ENCODE measurements at regions not wholly inside any gene's neighbourhood (a gene's known extent, or its start where the extent isn't known, plus 50 kb on each side); places are given as distances from the start of the nearest gene placed in this dataset.

DNA sequence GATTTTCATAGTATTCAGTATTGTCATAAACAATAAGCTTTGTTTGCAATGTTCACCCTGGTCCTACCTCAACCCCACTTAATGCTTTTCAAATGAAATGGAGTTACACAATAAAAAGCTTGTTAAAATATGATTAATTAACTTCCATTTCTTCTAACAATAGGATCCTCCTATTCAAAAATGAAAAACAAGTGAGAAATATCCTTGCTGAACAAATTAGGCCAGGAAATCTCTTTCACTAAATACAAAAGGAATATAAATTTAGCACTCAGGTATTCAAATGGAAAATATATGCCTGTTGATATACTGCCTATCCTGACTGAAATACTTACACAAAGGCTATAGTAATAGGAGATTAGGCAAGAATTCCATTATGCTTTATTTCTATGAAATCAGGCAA lies 323.4 kb upstream of the GRM3 start:
- TF ChIP-seq, protein P1, sequence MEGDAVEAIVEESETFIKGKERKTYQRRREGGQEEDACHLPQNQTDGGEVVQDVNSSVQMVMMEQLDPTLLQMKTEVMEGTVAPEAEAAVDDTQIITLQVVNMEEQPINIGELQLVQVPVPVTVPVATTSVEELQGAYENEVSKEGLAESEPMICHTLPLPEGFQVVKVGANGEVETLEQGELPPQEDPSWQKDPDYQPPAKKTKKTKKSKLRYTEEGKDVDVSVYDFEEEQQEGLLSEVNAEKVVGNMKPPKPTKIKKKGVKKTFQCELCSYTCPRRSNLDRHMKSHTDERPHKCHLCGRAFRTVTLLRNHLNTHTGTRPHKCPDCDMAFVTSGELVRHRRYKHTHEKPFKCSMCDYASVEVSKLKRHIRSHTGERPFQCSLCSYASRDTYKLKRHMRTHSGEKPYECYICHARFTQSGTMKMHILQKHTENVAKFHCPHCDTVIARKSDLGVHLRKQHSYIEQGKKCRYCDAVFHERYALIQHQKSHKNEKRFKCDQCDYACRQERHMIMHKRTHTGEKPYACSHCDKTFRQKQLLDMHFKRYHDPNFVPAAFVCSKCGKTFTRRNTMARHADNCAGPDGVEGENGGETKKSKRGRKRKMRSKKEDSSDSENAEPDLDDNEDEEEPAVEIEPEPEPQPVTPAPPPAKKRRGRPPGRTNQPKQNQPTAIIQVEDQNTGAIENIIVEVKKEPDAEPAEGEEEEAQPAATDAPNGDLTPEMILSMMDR (IDR thresholded peaks at IDR 0.05) = no peak
- TF ChIP-seq POLR2A (IDR thresholded peaks at IDR 0.05) = no peak
